Upper lobe of right lung (tissue), 1 donor: ENCODE measurements at regions not wholly inside any gene's neighbourhood (a gene's known extent, or its start where the extent isn't known, plus 50 kb on each side); places are given as distances from the start of the nearest gene placed in this dataset.

Source experiments
- ATAC-seq: fragments of 200-7000 bp; cut with Tn5 transposase; one replicate; pipeline ENCODE4 v1.9.1; 2020; ENCODE audit warnings: mild to moderate bottlenecking, moderate library complexity
- DNase-seq: peaks from one replicate; pipeline ENCODE4 v3.0.0-alpha.2; 2020
- H3K27ac ChIP-seq: fragments of 200-600 bp; one replicate; pipeline ENCODE4 v1.8.0; 2022
- H3K27me3 ChIP-seq: fragments of 200-600 bp; one replicate; pipeline ENCODE4 v1.8.0; 2022; ENCODE audit warnings: mild to moderate bottlenecking
- H3K36me3 ChIP-seq: fragments of 200-600 bp; one replicate; pipeline ENCODE4 v1.8.0; 2022
- H3K4me1 ChIP-seq: fragments of 200-600 bp; one replicate; pipeline ENCODE4 v1.8.0; 2022
- H3K4me3 ChIP-seq: fragments of 200-600 bp; one replicate; pipeline ENCODE4 v1.8.0; 2022; ENCODE audit warnings: mild to moderate bottlenecking
- H3K9me3 ChIP-seq: fragments of 200-600 bp; one replicate; pipeline ENCODE4 v1.8.0; 2022
- intact Hi-C: fragments of 100-400 bp; cut with DNase I; formaldehyde crosslinking; loops from one replicate; pipeline ENCODE4 v1.11.0; 2022
- TF ChIP-seq, protein P1 (sequence below): fragments of 200-600 bp; IDR thresholded peaks from one replicate; pipeline ENCODE4 v1.8.0; 2022; ENCODE audit warnings: antibody characterized with exemption
- donor health status: DM: no; HTN: yes; CAD: no; lungs with severe emphysema.

DNA sequence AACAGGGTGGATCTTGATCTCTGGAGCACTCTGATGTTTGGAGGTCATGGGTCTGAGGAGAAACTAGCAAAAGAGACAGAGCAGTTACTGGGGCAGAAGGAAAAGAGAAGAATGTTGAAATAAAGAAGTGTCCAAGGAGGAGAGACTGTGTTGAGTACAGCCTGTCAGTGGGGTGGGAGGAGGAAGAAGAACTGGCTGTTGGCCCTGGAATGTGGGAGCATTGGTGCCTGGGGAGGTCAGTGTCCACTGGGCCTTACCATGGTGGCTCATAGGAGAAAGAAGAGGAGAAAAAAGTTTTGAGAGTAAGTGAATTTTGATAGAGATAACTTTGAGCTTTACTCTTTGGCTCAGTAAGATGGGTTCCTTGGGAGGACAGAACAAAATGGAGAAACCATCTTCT is 499.0 kb downstream of the TXNL1 start:
- ATAC-seq (peak; percentile 62), DNase-seq (no peak)
- no peaks in the 10 kb centered on the region for H3K27me3 ChIP-seq
- no peaks in the 10 kb centered on the region for H3K36me3 ChIP-seq
- no peaks in the 10 kb centered on the region for H3K9me3 ChIP-seq
- TF ChIP-seq, protein P1, sequence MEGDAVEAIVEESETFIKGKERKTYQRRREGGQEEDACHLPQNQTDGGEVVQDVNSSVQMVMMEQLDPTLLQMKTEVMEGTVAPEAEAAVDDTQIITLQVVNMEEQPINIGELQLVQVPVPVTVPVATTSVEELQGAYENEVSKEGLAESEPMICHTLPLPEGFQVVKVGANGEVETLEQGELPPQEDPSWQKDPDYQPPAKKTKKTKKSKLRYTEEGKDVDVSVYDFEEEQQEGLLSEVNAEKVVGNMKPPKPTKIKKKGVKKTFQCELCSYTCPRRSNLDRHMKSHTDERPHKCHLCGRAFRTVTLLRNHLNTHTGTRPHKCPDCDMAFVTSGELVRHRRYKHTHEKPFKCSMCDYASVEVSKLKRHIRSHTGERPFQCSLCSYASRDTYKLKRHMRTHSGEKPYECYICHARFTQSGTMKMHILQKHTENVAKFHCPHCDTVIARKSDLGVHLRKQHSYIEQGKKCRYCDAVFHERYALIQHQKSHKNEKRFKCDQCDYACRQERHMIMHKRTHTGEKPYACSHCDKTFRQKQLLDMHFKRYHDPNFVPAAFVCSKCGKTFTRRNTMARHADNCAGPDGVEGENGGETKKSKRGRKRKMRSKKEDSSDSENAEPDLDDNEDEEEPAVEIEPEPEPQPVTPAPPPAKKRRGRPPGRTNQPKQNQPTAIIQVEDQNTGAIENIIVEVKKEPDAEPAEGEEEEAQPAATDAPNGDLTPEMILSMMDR = no peak
- peak overlapping the region; percentile 69 for H3K27ac ChIP-seq
- H3K4me3 ChIP-seq = no peak overlapping the region
- H3K4me1 ChIP-seq = peaks cover 4% of the 10 kb centered on the region
- intact Hi-C loops = no loop called here

DNA sequence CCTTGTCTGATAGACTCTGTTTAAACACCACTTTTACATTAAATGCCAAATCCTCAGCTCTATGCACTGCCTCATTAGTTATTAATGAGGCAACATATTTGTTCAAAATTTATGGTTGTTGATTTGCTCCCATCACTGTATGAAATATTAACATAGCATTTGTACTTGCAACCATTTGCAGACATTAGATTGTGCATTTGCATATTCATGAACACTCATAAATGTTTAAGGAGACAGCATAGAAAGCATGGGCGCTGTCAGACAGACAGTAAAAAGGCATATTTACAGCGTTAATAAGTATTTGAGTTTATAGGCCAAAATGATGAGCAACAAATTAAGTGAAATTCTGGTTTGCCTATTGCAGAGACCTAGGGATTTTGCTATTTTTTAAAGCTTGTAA is 502.3 kb downstream of the TXNL1 start:
- Histone ChIP-seq H3K36me3 (no peaks in the 10 kb centered on the region), H3K4me1 (peaks cover 4% of the 10 kb centered on the region), H3K27ac (no peak overlapping the region), H3K27me3 (no peaks in the 10 kb centered on the region), H3K4me3 (no peak overlapping the region), H3K9me3 (no peaks in the 10 kb centered on the region)
- TF ChIP-seq, protein P1 = no peak
- intact Hi-C loops = no loop called here
- DNase-seq (no peak), ATAC-seq (no peak)

DNA sequence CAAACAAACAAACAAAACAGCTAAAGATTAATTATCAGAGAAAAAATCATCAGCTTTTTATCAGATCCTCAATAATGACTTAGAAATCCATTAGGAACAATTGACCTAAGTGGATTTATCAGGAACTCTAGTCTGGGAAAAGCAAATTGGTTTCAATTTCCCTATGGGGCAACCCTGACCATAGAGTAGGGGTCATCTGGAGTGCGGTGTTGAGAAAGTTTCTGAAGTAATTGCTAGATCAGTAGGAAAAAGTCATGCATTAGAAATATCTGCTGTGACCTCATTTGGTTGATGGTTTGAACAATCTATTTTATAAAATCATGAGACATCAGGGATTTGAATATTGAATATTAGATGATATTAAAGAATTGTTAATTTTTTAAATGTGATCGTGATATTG is 507.9 kb downstream of the TXNL1 start:
- DNase-seq (no peak), ATAC-seq (no peak)
- intact Hi-C loops = no loop called here
- Histone ChIP-seq H3K4me3 (no peak overlapping the region), H3K9me3 (no peaks in the 10 kb centered on the region), H3K27ac (no peak overlapping the region), H3K4me1 (no peaks in the 10 kb centered on the region), H3K27me3 (no peaks in the 10 kb centered on the region), H3K36me3 (no peaks in the 10 kb centered on the region)
- TF ChIP-seq, protein P1 = no peak

DNA sequence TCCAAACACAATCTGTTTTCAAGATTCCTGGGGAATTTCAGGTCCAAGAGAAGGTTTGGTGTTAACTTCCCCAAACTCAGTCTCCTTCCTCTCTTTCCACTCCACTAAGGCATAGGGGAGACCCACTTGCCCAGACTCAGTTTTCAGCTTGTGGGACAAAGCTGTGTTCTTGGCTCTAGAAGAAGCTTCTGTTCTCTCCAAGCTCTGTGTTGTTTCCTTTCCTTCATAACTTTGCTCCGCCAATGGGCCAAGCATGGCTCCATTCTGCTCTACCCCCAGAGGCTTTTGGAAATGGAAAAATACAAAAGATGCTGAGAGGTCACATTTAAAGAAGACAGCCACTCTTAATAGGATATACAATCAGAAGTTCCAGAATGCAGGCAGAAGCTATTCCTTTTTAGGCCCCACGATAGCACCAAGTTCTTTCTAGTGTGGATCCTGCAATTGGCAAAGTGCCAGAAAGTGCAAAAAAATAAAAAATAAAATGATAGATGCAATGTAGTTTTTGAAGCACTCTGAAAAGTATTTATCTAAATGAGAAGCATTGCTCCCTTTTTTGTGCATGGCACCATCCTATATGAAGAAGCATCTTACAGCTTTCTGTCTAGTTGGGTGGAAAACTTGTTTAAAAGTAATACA is 510.1 kb downstream of the TXNL1 start:
- Histone ChIP-seq H3K27ac (no peak overlapping the region), H3K4me1 (no peaks in the 10 kb centered on the region), H3K4me3 (no peak overlapping the region), H3K9me3 (no peaks in the 10 kb centered on the region), H3K36me3 (no peaks in the 10 kb centered on the region), H3K27me3 (no peaks in the 10 kb centered on the region)
- intact Hi-C loops = no loop called here
- no peak for DNase-seq
- ATAC-seq = no peak
- TF ChIP-seq, protein P1 = no peak

DNA sequence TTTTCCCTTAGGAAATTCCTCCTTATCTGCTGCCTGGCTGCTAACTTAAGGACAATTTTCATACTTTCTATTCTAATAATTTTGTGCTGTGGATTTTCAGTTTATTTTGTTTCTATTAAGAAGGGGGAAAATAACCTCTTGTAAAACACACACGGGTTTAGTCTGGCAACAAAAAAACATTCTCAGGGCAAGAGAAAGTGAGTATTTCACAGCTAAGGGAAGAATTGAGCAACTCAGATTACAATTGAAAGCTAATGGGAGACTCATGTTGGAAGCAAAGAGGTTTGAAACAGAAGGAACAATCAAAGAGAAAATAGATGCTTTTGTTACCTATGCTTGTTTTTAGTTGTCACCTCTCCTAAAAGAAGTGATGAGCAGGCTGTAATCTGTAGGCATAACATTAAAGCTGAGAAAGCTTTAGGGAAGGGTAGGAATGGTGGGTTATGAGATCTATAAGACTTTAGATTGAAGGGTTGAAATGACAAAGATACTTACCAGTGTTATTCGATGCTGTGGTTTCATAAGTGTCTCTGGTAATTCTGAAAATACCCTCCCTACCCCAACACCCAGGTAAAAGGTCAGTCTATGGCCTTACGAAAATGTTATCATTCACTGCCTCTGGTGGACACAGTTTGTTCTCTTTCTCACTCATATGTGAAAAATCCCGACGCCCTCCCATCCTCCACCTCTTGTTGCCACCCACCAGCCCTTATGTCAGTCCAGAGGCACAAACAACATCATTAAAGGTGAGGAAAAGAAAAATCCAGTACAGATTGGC is 510.9 kb downstream of the TXNL1 start:
- Histone ChIP-seq H3K4me1 (no peaks in the 10 kb centered on the region), H3K27me3 (no peaks in the 10 kb centered on the region), H3K9me3 (no peaks in the 10 kb centered on the region), H3K27ac (no peak overlapping the region), H3K36me3 (no peaks in the 10 kb centered on the region), H3K4me3 (no peak overlapping the region)
- TF ChIP-seq, protein P1 = no peak
- ATAC-seq = no peak
- no peak for DNase-seq
- intact Hi-C loops = no loop called here
